Dermis blood vessel endothelial cell (primary cell): ENCODE measurements at regions not wholly inside any gene's neighbourhood (a gene's known extent, or its start where the extent isn't known, plus 50 kb on each side); places are given as distances from the start of the nearest gene placed in this dataset.
"Not testable (repeated sequence)": the region's sequence is repeated elsewhere in the genome, so short reads cannot be mapped to it uniquely, and the experiment has no call there.

Source experiments
- DNase-seq: peaks from one replicate; pipeline ENCODE4 v3.0.0; 2010

- no peak for DNase-seq
Measured at GRCh38 chr5:17087035-17087434, 130.4 kb upstream of the BASP1 start.

- no peak for DNase-seq
Measured at GRCh38 chr5:17088051-17088450, 129.4 kb upstream of the BASP1 start.

- no peak for DNase-seq
Measured at GRCh38 chr5:17089001-17089400, 128.4 kb upstream of the BASP1 start.

- no peak for DNase-seq
Measured at GRCh38 chr5:17089690-17090089, 127.7 kb upstream of the BASP1 start.

GRCh38 chr5:17090839-17091238, 126.6 kb upstream of the BASP1 start:
- DNase-seq = no peak

GRCh38 chr5:17094830-17095229, 122.6 kb upstream of the BASP1 start:
- DNase-seq = no peak

GRCh38 chr5:17096952-17097695, 120.3 kb upstream of the BASP1 start:
- DNase-seq = no peak

GRCh38 chr5:17099946-17100345, 117.5 kb upstream of the BASP1 start:
- no peak for DNase-seq

- no peak for DNase-seq
Measured at GRCh38 chr5:17103461-17103860, 114.0 kb upstream of the BASP1 start.

- peak; percentile 87 for DNase-seq
Measured at GRCh38 chr5:17105744-17106418, 111.5 kb upstream of the BASP1 start.

- DNase-seq = no peak
Measured at GRCh38 chr5:17106521-17106920, 110.9 kb upstream of the BASP1 start.

- DNase-seq = not testable (repeated sequence)
Measured at GRCh38 chr5:17112091-17112716, 105.2 kb upstream of the BASP1 start.

GRCh38 chr5:17113174-17113958, 104.1 kb upstream of the BASP1 start:
- DNase-seq = no peak

- DNase-seq = no peak
Measured at GRCh38 chr5:17114233-17114632, 103.2 kb upstream of the BASP1 start.

- no peak for DNase-seq
Measured at GRCh38 chr5:17114715-17115599, 102.5 kb upstream of the BASP1 start.

GRCh38 chr5:17115855-17116254, 101.6 kb upstream of the BASP1 start:
- no peak for DNase-seq

GRCh38 chr5:17118631-17119030, 98.8 kb upstream of the BASP1 start:
- peak; percentile 99 for DNase-seq

GRCh38 chr5:17120209-17120608, 97.2 kb upstream of the BASP1 start:
- DNase-seq = no peak

GRCh38 chr5:17121776-17122175, 95.7 kb upstream of the BASP1 start:
- no peak for DNase-seq

- no peak for DNase-seq
Measured at GRCh38 chr5:17123010-17123409, 94.4 kb upstream of the BASP1 start.

- DNase-seq = not testable (repeated sequence)
Measured at GRCh38 chr5:17123773-17124172, 93.7 kb upstream of the BASP1 start.

- peak; percentile 85 for DNase-seq
Measured at GRCh38 chr5:17127743-17128231, 89.6 kb upstream of the BASP1 start.
